GM21390 (cell line): ENCODE measurements at regions not wholly inside any gene's neighbourhood (a gene's known extent, or its start where the extent isn't known, plus 50 kb on each side); places are given as distances from the start of the nearest gene placed in this dataset.
"Not testable (repeated sequence)": the region's sequence is repeated elsewhere in the genome, so short reads cannot be mapped to it uniquely, and the experiment has no call there.

Source experiments
- ATAC-seq: cut with Tn5 transposase; IDR thresholded peaks from one replicate; pipeline ENCODE4 v1.9.1; 2021; ENCODE audit not compliant: unreplicated experiment

DNA sequence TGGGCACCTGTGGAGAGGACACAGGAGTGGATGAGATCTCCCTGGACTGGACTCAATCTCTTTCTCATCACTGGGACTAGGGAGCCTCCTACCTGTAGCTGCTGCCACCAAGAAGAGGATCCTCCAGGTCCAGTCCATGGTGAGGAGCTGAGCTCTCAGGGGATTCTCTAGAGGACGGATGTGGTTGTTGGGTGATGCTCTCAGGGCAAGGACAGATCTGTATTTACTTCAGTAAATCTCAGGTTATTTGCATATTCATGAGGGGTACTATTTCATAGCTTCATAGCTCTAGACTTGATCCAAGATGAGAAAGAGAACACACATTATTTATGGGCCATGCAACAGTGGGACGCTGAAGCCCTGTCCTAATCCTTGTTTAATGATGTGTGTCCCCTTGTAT lies 159.4 kb downstream of the POTEB start:
- ATAC-seq, result peak; percentile 75

DNA sequence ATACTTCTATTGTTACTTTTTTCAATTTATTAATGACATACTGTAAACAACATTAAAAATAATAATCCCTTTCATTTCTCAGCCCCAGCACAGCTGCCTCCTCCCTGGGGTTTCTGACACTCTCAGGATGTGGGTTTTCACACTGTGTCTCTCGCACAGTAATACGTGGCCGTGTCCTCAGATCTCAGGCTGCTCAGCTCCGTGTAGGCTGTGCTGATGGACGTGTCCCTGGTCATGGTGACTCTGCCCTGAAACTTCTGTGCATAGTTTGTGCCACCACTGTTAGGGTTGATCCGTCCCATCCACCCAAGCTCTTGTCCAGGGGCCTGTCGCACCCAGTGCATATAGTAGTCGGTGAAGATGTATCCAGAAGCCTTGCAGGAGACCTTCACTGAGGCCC lies 159.9 kb downstream of the POTEB start:
- ATAC-seq, result peak; percentile 30

DNA sequence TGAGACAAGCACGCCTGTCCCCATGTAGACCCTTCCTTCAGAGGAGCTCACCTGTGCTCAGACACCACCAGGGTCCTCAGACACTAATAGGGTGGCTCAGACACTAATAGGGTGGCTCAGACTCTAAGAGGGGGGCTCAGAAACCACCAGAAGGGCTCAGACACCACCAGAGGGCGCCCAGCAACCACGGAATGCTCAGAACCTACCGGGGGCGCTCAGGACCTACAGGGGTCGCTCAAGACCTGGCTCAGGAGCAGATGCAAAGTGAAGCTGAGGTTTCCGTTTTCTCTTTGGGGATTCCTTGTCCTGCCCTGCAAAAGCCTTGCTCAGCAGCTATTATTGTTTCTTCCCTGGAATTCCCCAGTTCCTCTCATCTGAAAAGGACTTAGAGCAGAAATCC lies 172.1 kb downstream of the POTEB start:
- ATAC-seq, result peak; percentile 97

DNA sequence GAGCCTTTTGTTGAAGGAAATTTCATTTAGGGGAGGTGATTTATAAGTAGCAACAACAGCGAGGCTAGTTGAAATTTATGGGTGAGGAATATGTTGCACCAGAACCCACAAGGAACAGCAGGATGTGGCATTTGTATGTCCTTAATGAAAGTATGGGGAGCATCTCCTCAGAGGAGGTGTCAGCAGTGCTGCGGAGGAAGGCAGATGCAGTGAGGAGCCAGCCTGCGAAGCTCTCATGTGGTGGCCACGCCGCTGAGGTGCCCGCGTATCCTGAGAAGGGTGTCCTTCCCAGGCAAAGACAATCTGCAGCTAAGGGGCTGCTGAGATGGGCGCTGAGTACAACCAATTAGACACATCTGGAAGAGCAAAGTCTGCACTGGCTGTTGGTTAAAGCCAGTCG lies 178.9 kb downstream of the POTEB start:
- not testable (repeated sequence) for ATAC-seq

DNA sequence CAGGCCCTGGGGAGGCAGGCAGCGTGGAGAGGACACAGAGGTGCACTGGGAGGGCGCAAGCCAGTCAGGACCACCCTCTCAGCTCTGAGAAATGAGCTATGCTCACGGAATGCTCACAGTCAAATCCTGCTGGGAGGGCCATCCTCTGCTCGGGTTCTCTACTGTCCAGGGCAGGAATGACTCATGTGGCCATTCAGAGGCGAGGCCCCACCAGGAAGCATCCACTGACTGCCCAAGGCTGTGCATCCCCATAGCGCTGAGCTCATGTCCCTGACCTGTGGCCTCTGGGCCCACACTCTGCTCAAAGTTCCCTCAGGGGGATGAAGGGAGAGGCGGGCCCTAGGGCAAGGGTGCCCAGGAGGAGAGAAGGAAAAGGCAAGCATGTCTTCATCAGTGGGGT lies 182.4 kb downstream of the POTEB start:
- ATAC-seq, result not testable (repeated sequence)

DNA sequence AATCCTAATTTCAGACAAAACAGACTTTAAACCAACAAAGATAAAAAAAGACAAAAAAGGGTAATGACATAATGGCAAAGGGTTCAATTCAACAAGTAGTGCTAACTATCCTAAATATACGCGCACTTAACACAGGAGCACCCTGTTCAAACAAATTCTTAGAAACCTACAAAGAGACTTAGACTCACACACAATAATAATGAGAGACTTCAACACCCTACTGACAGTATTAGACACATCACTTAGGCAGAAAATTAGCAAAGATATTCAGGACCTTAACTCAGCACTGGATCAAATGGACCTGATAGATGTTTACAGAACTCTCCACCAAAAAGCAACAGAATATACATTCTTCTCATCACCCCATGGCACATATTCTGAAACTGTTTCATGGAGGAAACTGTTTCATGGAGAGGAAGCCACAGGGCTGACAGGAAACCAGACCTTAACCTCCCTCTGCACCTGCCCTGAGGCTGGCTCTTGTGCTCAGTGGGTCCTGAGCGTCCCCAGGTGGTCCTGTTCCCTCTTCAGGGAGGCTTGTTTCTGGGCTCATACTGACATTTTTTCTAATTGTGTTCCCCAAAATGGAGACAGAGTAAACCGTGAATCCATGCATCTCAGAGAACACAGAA lies 184.9 kb downstream of the POTEB start:
- ATAC-seq, result not testable (repeated sequence)

DNA sequence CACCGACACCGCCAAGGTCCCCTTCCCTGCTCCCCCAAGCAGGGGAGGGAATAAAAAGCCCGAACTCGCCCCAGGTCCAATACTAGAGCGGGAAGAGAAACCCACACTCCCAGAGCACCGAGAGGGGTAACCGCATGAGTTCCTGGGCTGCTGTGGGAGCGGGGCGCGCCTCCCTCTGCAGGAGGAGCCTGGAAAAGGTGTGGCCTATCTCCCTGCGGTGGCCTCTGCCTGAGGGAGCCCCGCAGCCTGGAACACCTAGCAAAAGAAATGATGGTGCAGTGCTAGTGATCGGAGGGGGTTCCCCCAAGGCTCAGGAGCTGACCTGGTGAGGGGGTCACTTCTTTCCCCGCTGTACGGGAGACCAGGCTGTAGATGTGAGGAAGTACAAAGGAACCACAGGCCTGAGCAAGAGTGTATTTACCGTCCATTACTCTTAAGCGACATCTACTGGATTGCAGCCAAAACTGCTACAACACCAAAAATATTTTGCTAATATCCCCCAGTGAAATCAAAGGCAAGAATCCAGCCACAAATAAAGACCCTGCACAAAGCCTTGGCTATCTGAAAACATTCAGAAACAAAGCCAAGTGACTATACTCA lies 216.6 kb upstream of the POTEB3 start:
- ATAC-seq, result peak; percentile 88

DNA sequence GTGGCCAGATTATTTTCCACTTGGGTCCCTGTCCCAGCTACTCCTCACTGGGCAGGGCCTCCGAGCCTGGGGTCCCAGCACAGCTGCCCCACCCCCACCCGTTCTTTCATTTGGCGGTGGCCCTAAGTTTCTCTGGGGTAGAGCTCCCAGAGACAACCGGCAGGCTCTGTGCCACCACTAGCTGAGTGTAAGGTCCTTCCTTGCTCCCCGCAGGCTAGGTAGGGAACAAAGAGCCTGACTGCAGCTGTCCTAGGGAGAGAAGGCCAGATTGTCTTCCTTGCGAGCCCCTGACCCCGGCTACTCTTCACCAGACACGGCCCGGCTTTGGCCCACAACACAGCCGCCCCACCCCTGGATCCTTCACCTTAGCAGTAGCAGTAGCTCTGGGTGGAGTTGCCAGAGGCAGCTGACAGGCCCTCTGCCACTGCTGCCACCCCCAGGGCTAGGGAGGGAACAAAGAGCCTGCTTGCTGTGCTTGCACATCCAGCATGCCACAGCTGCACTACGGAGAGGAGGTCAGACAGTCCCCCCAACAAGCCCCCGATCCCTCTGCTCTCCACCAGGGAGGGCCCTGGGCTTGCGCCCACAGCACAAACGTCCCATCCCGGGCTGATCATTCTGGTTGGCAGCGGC lies 215.9 kb upstream of the POTEB3 start:
- ATAC-seq, result not testable (repeated sequence)

DNA sequence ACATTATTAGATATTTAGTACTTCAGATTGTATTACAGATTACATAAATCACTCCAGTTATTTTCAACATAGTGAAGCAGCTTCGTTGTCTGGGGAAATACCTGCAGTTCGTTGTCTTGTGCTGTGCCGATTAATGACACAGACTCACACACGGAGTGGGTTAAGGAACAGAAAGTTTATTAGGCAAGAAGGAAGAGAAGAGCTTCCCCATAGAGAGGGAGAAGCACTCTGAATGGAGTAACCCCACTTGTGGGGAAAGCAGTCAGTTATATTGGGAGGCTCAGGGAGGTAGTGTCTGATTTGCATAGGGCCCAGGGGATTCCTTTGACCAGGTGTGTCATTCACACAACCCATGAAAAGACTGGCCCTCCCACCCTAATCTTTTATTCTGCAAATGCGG lies 213.4 kb upstream of the POTEB3 start:
- ATAC-seq, result not testable (repeated sequence)

DNA sequence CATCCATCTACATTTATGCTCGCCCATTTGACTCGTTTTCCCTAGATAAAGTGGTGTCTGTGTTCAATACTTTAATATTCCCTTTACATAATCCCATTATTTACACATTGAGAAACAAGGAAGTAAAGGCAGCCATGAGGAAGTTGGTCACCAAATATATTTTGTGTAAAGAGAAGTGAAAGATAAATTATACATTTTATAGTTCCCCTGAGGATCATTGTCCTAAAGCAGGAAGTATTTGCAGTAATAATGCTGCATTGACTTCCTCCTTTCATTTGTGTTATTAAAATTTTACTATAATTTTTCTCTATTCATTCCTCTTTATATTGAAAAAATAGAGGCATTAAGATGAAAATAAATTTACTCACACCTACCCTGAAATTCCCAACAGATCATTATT lies 198.5 kb upstream of the POTEB3 start:
- ATAC-seq, result not testable (repeated sequence)

DNA sequence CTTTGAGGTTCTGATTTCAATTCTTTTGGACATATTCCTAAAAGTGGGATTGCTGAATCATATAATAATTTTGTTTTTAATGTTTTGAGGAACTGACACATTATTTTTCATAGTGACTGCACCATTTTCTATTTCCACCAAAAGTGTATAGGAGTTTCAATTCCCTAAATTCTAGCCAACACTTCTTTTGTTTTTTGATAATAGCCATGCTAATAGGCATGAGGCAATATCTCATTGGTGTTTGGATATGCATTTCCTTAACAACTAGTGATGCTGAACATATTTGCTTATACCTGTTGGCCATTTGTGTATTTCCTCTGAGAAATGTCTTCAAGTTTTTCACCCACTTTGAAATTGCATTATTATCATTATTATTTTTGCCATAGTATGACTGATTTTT lies 186.4 kb upstream of the POTEB3 start:
- ATAC-seq, result not testable (repeated sequence)

DNA sequence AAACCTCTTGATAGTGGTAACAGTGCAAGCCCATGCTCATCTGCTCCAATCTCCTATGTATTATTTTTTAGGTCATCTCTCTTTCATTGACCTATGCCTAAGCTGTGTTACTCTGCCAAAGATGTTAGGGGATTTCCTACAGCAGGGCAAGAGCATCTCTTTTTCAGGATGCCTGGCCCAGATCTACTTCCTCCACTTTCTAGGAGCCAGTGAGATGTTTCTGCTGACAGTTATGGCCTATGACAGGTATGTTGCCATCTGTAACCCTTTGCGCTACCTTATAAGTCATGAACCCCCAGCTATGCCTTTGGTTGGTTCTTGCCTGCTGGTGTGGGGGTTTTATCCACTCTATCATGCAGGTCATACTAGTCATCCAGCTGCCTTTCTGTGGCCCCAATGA lies 168.9 kb upstream of the POTEB3 start:
- ATAC-seq, result not testable (repeated sequence)

DNA sequence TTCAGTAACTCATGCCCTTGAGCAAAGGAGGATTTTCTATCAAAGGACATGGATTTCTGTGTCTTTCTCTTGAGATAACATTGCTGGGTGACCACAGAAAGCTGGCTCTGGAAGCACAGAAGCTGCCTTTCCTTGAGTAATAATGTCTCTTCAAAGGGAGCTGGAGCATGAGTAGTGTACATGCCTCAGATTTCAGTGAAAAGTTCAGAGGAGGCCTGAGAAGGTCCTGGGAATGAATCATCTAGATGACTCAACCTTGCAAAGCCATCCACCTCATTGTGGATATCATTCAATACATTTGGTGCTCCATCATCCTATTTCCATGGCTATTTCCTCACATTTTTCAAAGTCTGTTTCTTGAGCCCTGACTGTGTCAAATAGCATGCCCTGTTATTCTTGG lies 125.1 kb upstream of the POTEB3 start:
- ATAC-seq, result not testable (repeated sequence)

DNA sequence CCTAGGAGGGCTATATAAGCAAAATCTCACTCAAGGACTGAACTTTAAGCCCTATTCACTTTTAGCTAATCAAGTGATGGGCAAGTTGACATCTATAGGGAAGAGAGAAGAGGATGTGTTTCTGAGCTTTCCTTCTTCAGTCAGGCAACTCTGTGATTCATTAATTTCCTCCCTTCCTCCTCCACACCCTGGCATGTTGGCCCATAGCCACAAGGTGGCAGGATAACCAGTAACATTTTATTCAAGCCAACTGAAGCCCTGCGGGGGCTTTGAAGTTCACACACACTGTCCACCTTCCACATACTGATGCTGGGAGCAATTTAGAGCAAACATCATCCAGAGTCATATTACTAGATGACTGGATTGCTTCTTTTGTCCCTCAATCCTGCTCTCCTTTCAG lies 111.5 kb upstream of the POTEB3 start:
- ATAC-seq, result peak; percentile 81

DNA sequence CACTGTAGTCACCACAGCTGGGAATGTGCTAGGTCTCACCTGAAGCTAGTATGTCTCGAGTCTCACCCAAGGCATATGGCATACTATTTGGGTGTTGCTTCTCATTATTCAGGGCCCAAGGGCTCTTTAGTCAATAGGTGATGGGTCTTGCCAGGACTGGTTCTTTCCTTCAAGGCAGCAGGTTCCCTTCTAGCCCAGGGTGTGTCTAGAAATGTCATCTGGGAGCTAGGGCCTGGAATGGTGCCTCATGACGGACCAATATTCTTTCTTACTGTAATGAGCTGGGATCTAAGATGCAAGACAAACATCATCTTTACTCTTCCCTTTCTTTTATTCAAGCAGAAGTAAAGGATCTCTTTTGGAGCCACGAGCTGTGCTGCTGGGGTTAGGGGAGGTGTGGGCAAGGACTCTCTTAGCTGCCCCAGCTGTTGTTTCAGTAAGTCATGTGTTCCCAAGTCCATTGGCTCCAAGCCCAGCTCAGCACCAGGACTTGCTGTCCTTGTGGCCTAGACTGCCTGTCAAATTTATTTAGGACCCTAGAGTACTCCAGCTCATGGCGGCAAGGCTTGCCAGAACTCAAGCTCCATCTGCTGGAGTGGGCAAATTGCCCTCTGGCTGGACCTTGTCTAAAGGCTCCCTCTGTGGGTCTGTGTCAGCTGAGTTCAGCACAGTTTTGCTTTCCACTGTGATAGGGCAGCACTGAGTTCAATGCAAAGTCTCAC lies 106.0 kb upstream of the POTEB3 start:
- ATAC-seq, result not testable (repeated sequence)

DNA sequence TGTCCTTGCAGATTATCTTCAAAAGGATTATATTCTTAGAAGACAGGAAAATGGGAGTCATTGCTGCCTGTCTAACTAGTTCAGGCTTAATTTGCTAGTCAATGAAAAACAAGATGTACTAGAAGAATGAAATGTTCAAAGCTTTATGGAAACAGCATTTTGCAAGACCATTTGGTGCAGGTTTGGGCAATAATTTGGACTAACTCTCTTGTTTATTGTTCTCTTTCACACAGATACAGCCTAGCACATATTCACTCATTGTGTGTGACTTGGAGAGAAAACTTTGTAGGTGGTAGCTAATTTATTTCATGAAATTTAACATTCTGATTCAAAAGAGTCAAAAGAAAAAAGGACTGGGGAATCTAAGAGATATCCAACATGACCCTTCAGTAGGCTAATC lies 92.5 kb upstream of the POTEB3 start:
- ATAC-seq, result not testable (repeated sequence)

DNA sequence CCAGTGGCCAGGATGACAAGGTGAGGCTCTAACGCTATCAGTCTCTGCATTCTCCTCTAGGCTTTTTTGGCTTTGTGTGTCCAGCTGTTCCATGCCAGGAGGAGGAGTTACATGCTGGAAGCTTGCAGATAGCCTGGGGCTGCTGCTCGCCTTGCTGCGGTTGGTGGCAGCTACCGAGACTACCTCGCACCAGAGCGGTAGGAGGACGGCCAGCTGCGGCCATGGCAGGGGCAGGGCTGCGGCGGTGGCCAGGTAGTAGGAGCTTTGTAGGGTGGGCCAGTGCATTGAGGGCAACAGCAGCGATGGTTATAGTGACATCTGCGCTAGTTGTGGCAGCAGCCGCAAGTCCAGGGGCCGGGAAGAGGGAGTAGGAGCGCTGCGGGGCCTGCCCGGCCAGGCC lies 75.9 kb upstream of the POTEB3 start:
- not testable (repeated sequence) for ATAC-seq

DNA sequence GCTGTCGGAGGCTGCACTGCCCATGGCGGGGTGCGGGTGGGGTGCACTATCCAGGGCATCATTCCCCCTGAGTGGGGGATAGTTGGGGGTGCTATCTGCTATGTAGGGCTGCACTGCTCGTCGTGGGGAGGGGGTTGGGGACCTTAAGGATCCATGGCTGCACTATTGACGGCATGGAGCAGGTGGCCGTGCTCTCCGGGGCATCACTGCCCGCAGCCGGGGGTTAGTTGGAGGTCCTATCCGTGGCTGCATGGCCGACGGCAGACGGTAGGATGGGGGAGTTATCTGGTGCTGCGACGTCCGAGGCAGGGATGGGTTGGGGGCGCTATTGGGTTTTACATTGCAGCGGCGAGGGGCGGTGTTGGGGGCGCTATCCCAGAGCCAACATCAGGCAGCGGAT lies 75.0 kb upstream of the POTEB3 start:
- ATAC-seq, result not testable (repeated sequence)

DNA sequence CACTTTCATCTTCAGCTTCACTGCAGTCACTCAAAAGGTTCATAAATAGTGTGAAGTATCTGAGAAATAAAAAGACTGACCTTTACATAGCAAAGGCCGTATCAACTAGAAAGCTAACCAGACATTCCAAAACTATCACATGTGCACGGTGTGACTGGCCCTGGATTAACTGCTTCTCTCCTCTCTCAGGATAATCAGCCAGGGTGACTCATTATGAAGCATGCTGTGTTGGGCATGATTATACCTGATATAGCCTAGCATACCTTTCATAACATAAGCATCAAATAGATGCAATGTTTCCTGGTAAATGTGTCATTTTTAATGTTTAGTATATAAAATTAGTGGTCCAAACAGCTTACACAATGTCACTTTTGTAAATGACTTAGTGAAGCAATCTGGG lies 62.7 kb upstream of the POTEB3 start:
- ATAC-seq, result not testable (repeated sequence)
